ENCODE measurements at regions not wholly inside any gene's neighbourhood (a gene's known extent, or its start where the extent isn't known, plus 50 kb on each side); places are given as distances from the start of the nearest gene placed in this dataset.

GRCh38 chr7:13093160-13093559 lies 405.7 kb downstream of the ARL4A start:
- Histone ChIP-seq H3K9me3 (no peaks in the 10 kb centered on the region), H3K4me1 (no peaks in the 10 kb centered on the region), H3K27me3 (no peaks in the 10 kb centered on the region), H3K4me3 (no peak overlapping the region), H3K27ac (no peak overlapping the region), H3K36me3 (no peaks in the 10 kb centered on the region)
- TF ChIP-seq POLR2AphosphoS5 (IDR thresholded peaks at IDR 0.05), result no peak
- TF ChIP-seq EP300 (IDR thresholded peaks at IDR 0.05), result no peak
- no peak for TF ChIP-seq CTCF (IDR thresholded peaks at IDR 0.05)
- TF ChIP-seq POLR2A (IDR thresholded peaks at IDR 0.05), result no peak
- WGBS, 5 donors, result 7 to 25% (median 18%) methylated on average over 1 of the region's 1 CpG
- no peak for DNase-seq
- intact Hi-C loops (cut with DNase I; ENCODE audit: low total_unique reads), result no loop called here

- 57 to 85% (median 78%) methylated on average over 3 of the region's 3 CpGs for WGBS, 5 donors
- Histone ChIP-seq H3K36me3 (no peaks in the 10 kb centered on the region), H3K4me1 (no peaks in the 10 kb centered on the region), H3K27me3 (no peaks in the 10 kb centered on the region), H3K27ac (no peak overlapping the region), H3K9me3 (no peaks in the 10 kb centered on the region), H3K4me3 (no peak overlapping the region)
- no peak for DNase-seq
- intact Hi-C loops (cut with DNase I; ENCODE audit: low total_unique reads), result no loop called here
- no peak for TF ChIP-seq POLR2AphosphoS5 (IDR thresholded peaks at IDR 0.05)
- no peak for TF ChIP-seq POLR2A (IDR thresholded peaks at IDR 0.05)
- TF ChIP-seq CTCF (IDR thresholded peaks at IDR 0.05), result no peak
These were observed 410.1 kb downstream of the ARL4A start for GRCh38 chr7:13097499-13097898.

- DNase-seq, result no peak
- intact Hi-C loops (cut with DNase I; ENCODE audit: low total_unique reads), result no loop called here
- Histone ChIP-seq H3K27ac (no peak overlapping the region), H3K36me3 (no peaks in the 10 kb centered on the region), H3K4me3 (no peak overlapping the region), H3K9me3 (no peaks in the 10 kb centered on the region), H3K27me3 (no peaks in the 10 kb centered on the region), H3K4me1 (no peaks in the 10 kb centered on the region)
- WGBS, 5 donors, result 74 to 88% (median 79%) methylated on average over 4 of the region's 4 CpGs
- TF ChIP-seq EP300 (IDR thresholded peaks at IDR 0.05) (no peak), CTCF (IDR thresholded peaks at IDR 0.05) (no peak), POLR2A (IDR thresholded peaks at IDR 0.05) (no peak), POLR2AphosphoS5 (IDR thresholded peaks at IDR 0.05) (no peak)
These were observed 410.7 kb downstream of the ARL4A start for GRCh38 chr7:13098161-13098560.

- Histone ChIP-seq H3K9me3 (no peaks in the 10 kb centered on the region), H3K27ac (no peak overlapping the region), H3K27me3 (no peaks in the 10 kb centered on the region), H3K4me3 (no peak overlapping the region), H3K4me1 (no peaks in the 10 kb centered on the region), H3K36me3 (no peaks in the 10 kb centered on the region)
- 74 to 87% (median 77%) methylated on average over 5 of the region's 5 CpGs for WGBS, 5 donors
- no peak for DNase-seq
- TF ChIP-seq POLR2A (IDR thresholded peaks at IDR 0.05) (no peak), EP300 (IDR thresholded peaks at IDR 0.05) (no peak), CTCF (IDR thresholded peaks at IDR 0.05) (no peak), POLR2AphosphoS5 (IDR thresholded peaks at IDR 0.05) (no peak)
- intact Hi-C loops (cut with DNase I; ENCODE audit: low total_unique reads), result no loop called here
These were observed 411.8 kb downstream of the ARL4A start for GRCh38 chr7:13099154-13099795.

Data from stomach (tissue), 8 donors.